ENCODE measurements at regions not wholly inside any gene's neighbourhood (a gene's known extent, or its start where the extent isn't known, plus 50 kb on each side); places are given as distances from the start of the nearest gene placed in this dataset.
"Not testable (repeated sequence)": the region's sequence is repeated elsewhere in the genome, so short reads cannot be mapped to it uniquely, and the experiment has no call there.

- Histone ChIP-seq H3K79me2 (replicated peaks; ENCODE audit: insufficient read depth, low read length) (no peaks in the 10 kb centered on the region), H4K20me1 (ENCODE audit: insufficient read depth) (no peaks in the 10 kb centered on the region), H3K9ac (ENCODE audit: low read length) (no peak overlapping the region), H3K9me2 (ENCODE audit: insufficient read depth, low read length) (no peaks in the 10 kb centered on the region), H3K9me3 (ENCODE audit: low read length) (no peaks in the 10 kb centered on the region), H3K27ac (ENCODE audit: low read length) (no peak overlapping the region), H3F3A (ENCODE audit: insufficient read depth, low read length, poor library complexity, severe bottlenecking) (no peaks in the 10 kb centered on the region), H3K4me3 (ENCODE audit: low read length) (no peak overlapping the region), H3K4me2 (ENCODE audit: low read length) (no peak overlapping the region), H2AFZ (ENCODE audit: low read depth, low read length) (no peak overlapping the region), H3K36me3 (ENCODE audit: insufficient read depth, low read length) (no peaks in the 10 kb centered on the region), H3K27me3 (ENCODE audit: insufficient read depth, low read depth, low read length) (no peaks in the 10 kb centered on the region)
- TF ChIP-seq EP300 (conservative IDR thresholded peaks at IDR 0.05; ENCODE audit: poor library complexity, severe bottlenecking) (no peak), POLR2AphosphoS5 (IDR thresholded peaks at IDR 0.05) (no peak), RAD21 (conservative IDR thresholded peaks at IDR 0.05) (no peak), SMC3 (conservative IDR thresholded peaks at IDR 0.05; ENCODE audit: poor library complexity) (no peak), EZH2 (IDR thresholded peaks at IDR 0.05; ENCODE audit: borderline replicate concordance, insufficient read depth, low read length, poor library complexity, severe bottlenecking) (no peak), MXI1 (conservative IDR thresholded peaks at IDR 0.05; ENCODE audit: poor library complexity, severe bottlenecking) (no peak), TAF1 (IDR thresholded peaks at IDR 0.05; ENCODE audit: low read depth) (no peak)
- TF ChIP-seq, protein P1, sequence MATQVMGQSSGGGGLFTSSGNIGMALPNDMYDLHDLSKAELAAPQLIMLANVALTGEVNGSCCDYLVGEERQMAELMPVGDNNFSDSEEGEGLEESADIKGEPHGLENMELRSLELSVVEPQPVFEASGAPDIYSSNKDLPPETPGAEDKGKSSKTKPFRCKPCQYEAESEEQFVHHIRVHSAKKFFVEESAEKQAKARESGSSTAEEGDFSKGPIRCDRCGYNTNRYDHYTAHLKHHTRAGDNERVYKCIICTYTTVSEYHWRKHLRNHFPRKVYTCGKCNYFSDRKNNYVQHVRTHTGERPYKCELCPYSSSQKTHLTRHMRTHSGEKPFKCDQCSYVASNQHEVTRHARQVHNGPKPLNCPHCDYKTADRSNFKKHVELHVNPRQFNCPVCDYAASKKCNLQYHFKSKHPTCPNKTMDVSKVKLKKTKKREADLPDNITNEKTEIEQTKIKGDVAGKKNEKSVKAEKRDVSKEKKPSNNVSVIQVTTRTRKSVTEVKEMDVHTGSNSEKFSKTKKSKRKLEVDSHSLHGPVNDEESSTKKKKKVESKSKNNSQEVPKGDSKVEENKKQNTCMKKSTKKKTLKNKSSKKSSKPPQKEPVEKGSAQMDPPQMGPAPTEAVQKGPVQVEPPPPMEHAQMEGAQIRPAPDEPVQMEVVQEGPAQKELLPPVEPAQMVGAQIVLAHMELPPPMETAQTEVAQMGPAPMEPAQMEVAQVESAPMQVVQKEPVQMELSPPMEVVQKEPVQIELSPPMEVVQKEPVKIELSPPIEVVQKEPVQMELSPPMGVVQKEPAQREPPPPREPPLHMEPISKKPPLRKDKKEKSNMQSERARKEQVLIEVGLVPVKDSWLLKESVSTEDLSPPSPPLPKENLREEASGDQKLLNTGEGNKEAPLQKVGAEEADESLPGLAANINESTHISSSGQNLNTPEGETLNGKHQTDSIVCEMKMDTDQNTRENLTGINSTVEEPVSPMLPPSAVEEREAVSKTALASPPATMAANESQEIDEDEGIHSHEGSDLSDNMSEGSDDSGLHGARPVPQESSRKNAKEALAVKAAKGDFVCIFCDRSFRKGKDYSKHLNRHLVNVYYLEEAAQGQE (IDR thresholded peaks at IDR 0.05; ENCODE audit: borderline replicate concordance) = no peak
- TF ChIP-seq, protein P2, sequence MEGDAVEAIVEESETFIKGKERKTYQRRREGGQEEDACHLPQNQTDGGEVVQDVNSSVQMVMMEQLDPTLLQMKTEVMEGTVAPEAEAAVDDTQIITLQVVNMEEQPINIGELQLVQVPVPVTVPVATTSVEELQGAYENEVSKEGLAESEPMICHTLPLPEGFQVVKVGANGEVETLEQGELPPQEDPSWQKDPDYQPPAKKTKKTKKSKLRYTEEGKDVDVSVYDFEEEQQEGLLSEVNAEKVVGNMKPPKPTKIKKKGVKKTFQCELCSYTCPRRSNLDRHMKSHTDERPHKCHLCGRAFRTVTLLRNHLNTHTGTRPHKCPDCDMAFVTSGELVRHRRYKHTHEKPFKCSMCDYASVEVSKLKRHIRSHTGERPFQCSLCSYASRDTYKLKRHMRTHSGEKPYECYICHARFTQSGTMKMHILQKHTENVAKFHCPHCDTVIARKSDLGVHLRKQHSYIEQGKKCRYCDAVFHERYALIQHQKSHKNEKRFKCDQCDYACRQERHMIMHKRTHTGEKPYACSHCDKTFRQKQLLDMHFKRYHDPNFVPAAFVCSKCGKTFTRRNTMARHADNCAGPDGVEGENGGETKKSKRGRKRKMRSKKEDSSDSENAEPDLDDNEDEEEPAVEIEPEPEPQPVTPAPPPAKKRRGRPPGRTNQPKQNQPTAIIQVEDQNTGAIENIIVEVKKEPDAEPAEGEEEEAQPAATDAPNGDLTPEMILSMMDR (IDR thresholded peaks at IDR 0.05; ENCODE audit: poor library complexity, severe bottlenecking) = no peak
Observed at GRCh38 chr2:183782436-183782835, 658.2 kb downstream of the NUP35 start.

GRCh38 chr2:183788796-183789195, 664.6 kb downstream of the NUP35 start:
- H3K27me3 ChIP-seq (ENCODE audit: insufficient read depth, low read depth, low read length); H4K20me1 ChIP-seq (ENCODE audit: insufficient read depth); H2AFZ ChIP-seq (ENCODE audit: low read depth, low read length); H3K9me3 ChIP-seq (ENCODE audit: low read length); H3K4me3 ChIP-seq (ENCODE audit: low read length); H3K79me2 ChIP-seq (replicated peaks; ENCODE audit: insufficient read depth, low read length); H3F3A ChIP-seq (ENCODE audit: insufficient read depth, low read length, poor library complexity, severe bottlenecking); H3K9me2 ChIP-seq (ENCODE audit: insufficient read depth, low read length); H3K27ac ChIP-seq (ENCODE audit: low read length); H3K4me2 ChIP-seq (ENCODE audit: low read length); H3K9ac ChIP-seq (ENCODE audit: low read length); H3K36me3 ChIP-seq (ENCODE audit: insufficient read depth, low read length): not testable (repeated sequence)

- H2AFZ ChIP-seq (ENCODE audit: low read depth, low read length); H3K27ac ChIP-seq (ENCODE audit: low read length); H3K9me2 ChIP-seq (ENCODE audit: insufficient read depth, low read length); H3K4me2 ChIP-seq (ENCODE audit: low read length); H3K79me2 ChIP-seq (replicated peaks; ENCODE audit: insufficient read depth, low read length); H4K20me1 ChIP-seq (ENCODE audit: insufficient read depth); H3K4me3 ChIP-seq (ENCODE audit: low read length); H3F3A ChIP-seq (ENCODE audit: insufficient read depth, low read length, poor library complexity, severe bottlenecking); H3K27me3 ChIP-seq (ENCODE audit: insufficient read depth, low read depth, low read length); H3K9me3 ChIP-seq (ENCODE audit: low read length); H3K36me3 ChIP-seq (ENCODE audit: insufficient read depth, low read length); H3K9ac ChIP-seq (ENCODE audit: low read length): not testable (repeated sequence)
Observed at GRCh38 chr2:183792165-183792924, 668.1 kb downstream of the NUP35 start.
